GM12874 (cell line): ENCODE measurements at regions not wholly inside any gene's neighbourhood (a gene's known extent, or its start where the extent isn't known, plus 50 kb on each side); places are given as distances from the start of the nearest gene placed in this dataset.

Experiments used
- TF ChIP-seq, protein P1 (sequence below): IDR thresholded peaks from 2 replicates; pipeline ENCODE4 v1.5.1; 2011; ENCODE audit warnings: low read depth, mild to moderate bottlenecking, control low read depth, low read length, moderate library complexity; ENCODE audit not compliant: insufficient read depth

DNA sequence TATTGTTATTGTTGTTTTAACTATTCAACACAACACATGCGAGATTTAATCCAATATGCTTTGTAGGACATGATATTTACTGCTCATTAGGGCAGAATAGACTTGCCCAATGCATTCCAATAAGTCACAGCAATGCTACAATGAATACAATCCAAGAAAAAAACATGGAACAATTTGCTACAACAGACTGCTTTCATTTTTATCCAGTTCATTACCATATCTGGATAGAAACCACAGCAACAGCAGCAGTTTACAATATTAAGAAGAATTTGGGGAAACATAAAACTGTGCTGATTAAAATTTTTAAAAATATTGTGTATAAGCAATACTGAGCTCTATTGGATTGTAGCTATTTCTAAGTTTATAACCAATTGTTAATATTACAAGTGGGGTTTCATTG is 833.0 kb downstream of the DIAPH3 start:
- TF ChIP-seq, protein P1, sequence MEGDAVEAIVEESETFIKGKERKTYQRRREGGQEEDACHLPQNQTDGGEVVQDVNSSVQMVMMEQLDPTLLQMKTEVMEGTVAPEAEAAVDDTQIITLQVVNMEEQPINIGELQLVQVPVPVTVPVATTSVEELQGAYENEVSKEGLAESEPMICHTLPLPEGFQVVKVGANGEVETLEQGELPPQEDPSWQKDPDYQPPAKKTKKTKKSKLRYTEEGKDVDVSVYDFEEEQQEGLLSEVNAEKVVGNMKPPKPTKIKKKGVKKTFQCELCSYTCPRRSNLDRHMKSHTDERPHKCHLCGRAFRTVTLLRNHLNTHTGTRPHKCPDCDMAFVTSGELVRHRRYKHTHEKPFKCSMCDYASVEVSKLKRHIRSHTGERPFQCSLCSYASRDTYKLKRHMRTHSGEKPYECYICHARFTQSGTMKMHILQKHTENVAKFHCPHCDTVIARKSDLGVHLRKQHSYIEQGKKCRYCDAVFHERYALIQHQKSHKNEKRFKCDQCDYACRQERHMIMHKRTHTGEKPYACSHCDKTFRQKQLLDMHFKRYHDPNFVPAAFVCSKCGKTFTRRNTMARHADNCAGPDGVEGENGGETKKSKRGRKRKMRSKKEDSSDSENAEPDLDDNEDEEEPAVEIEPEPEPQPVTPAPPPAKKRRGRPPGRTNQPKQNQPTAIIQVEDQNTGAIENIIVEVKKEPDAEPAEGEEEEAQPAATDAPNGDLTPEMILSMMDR = no peak

DNA sequence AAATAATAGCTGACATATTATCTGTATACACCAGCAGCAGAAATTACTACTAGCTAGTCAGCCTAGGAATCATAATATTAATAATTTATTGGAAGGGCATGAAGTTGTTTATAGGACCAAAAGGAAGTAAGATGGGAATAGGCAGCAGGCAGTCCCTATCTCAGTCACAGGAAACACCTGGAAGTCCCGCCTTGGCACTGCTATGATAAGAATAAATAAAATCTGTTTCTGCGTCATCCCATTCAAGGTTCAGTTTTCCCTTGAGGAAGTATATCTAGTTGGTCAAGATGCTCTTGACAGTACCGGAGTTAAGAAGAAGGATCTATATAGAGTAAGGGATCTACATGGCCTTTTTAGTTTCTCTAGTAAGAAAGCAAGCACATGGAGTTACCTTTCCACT is 830.8 kb downstream of the DIAPH3 start:
- TF ChIP-seq, protein P1 = no peak

DNA sequence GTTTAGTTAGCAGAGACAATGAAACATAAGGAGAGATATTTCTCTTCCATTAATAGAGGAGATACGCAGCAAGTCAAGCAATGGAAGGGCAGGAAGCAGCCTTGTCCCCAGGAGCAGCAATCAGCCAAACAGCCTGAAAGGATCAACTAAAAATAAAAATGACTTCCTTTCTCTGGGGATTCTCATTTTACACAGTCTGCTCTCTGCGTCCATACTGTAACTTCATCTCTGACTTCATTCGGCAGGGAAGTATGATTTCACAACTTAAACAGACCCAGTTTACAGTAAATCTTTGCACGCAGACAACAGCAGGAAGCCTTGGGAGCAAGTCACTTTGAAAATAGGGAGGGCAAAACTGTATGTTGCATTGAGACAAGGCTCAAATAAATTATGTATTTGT is 826.7 kb downstream of the DIAPH3 start:
- TF ChIP-seq, protein P1 = no peak

DNA sequence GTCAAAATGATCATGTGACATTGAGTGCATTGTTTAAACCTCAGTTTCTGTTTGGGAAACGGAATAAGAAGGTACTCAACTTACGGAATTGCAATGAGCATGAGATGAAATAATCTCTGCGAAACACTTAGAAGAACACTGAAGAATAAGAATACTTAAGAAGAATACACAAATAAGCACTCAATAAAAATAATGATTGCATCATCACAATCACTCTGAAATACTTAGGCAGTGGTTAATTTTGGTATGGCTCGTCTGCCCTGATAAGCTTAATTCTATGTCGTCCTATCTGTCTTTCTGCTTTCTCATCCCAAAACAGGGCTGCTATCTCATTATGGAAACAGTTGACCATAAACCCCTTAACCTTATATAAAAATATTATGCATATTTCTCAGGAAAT is 823.6 kb downstream of the DIAPH3 start:
- TF ChIP-seq, protein P1 = no peak

DNA sequence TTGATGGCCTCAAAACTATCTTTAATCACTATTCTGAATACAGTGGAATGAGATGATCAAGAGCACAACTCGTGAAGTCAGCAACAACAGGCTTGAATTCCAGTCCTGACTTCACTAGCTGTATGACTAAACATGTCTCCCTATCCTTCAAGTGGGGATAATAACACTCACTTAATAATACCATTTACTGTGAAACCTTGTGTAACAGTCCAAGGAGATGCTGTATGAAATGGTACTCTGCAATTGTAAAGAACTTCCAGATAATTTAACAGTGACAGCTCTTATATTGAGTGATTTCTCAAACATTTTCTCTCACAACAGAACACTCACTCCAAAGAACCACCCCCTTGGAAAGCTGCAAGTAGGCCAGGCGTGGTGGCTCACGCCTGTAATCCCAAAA is 823.1 kb downstream of the DIAPH3 start:
- TF ChIP-seq, protein P1 = no peak

DNA sequence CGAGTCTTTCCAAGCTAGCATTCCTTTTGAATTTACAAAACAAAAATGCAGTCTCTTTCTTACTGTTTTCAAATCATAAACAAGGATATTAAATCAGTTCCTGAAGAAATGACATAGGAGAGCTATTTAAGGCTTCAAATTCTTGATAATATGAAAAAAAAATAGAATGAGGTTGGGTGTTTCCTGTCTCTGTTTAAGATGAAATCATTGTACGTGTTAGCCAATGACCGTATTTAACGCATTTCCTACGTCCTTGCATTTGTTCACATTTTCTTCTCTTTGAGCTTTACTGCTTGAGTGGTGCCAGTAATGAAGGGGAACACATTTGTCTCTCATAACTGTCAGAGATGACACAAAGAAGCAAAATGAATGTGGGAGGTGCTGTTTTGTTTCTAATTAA is 821.3 kb downstream of the DIAPH3 start:
- TF ChIP-seq, protein P1 = no peak

DNA sequence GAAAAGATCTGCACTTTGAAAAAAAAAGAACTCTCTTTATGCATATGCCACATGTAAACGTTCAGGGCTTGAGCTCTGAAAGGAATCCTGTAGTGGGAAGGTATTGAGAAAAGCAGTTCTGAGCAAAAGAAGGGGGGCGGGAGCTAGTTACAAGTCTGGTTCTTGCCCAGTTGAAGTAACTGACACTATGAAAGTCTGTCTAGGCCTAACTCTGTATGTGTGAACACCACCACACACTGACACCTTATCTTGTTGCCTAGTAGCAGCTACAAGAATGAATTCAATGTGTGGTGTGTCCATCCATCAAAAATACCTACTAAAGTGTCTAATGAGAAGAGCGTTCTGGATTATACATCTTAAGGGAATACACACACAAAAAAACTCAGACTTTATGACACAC is 820.6 kb downstream of the DIAPH3 start:
- TF ChIP-seq, protein P1 = no peak

DNA sequence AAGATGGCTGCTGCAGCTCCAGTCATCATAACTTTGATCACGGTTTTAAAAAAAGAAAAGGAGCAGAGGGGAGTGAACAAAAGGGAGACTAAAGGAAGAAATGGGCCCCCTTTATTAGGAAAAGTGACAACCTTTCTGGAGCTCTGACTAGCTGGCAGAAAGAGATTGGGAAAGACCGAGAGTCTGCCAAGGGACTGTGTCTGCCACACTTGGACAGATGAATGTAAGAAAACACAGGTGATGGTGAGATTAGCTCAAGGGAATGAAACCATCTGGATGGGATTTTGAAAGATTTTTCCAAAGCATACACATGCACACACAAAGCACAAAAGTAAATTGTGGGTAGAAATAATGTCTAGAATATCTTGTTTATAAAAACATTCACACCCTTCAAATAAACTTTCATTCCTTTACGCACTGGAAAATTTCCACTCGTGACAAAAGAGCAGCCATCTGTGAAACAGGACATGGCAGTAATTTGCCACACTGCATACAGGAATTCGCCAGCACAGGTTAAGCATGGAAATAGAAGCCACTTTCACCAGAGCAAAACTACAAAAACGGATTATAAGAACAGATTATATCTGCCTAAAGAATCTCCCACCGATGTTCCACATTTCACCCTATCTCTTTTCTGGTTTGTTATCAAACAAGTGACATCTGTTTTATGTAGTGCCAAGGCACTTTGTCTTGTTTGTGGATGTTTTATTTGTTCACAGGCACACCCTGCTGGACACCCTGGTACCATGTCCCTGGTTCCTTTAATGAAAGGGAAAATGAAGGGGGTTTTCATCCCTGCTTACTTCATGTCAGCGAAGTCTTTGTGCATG is 819.5 kb downstream of the DIAPH3 start:
- TF ChIP-seq, protein P1 = no peak
